ENCODE measurements at regions not wholly inside any gene's neighbourhood (a gene's known extent, or its start where the extent isn't known, plus 50 kb on each side); places are given as distances from the start of the nearest gene placed in this dataset.

- H3K36me3 ChIP-seq, result no peaks in the 10 kb centered on the region
- no peak for TF ChIP-seq CTCF (IDR thresholded peaks at IDR 0.05; ENCODE audit: low read depth, low read length)
- no peaks in the 10 kb centered on the region for H3K4me1 ChIP-seq
- H3K9me3 ChIP-seq, result no peaks in the 10 kb centered on the region
- DNase-seq, result no peak
- H3K27me3 ChIP-seq, result no peaks in the 10 kb centered on the region
- H3K4me3 ChIP-seq (ENCODE audit: low read depth, low read length), result no peak overlapping the region
Observed at GRCh38 chr3:13164893-13165492, 91.8 kb upstream of the IQSEC1 start.

- Histone ChIP-seq H3K9me3 (no peaks in the 10 kb centered on the region), H3K4me3 (ENCODE audit: low read depth, low read length) (no peak overlapping the region), H3K27me3 (no peaks in the 10 kb centered on the region), H3K36me3 (no peaks in the 10 kb centered on the region), H3K4me1 (no peaks in the 10 kb centered on the region)
- DNase-seq, result no peak
- TF ChIP-seq CTCF (IDR thresholded peaks at IDR 0.05; ENCODE audit: low read depth, low read length), result no peak
Observed at GRCh38 chr3:13163848-13164382, 90.7 kb upstream of the IQSEC1 start.

GRCh38 chr3:13162549-13163320 is 89.5 kb upstream of the IQSEC1 start:
- no peak overlapping the region for H3K4me3 ChIP-seq (ENCODE audit: low read depth, low read length)
- no peak for DNase-seq
- no peaks in the 10 kb centered on the region for H3K9me3 ChIP-seq
- H3K4me1 ChIP-seq, result no peaks in the 10 kb centered on the region
- no peak for TF ChIP-seq CTCF (IDR thresholded peaks at IDR 0.05; ENCODE audit: low read depth, low read length)
- no peaks in the 10 kb centered on the region for H3K36me3 ChIP-seq
- no peaks in the 10 kb centered on the region for H3K27me3 ChIP-seq

GRCh38 chr3:13161771-13162535 is 88.7 kb upstream of the IQSEC1 start:
- no peaks in the 10 kb centered on the region for H3K4me1 ChIP-seq
- no peaks in the 10 kb centered on the region for H3K9me3 ChIP-seq
- DNase-seq, result no peak
- H3K27me3 ChIP-seq, result no peaks in the 10 kb centered on the region
- no peak for TF ChIP-seq CTCF (IDR thresholded peaks at IDR 0.05; ENCODE audit: low read depth, low read length)
- no peaks in the 10 kb centered on the region for H3K36me3 ChIP-seq
- no peak overlapping the region for H3K4me3 ChIP-seq (ENCODE audit: low read depth, low read length)

GRCh38 chr3:13161021-13161759 is 88.0 kb upstream of the IQSEC1 start:
- Histone ChIP-seq H3K9me3 (no peaks in the 10 kb centered on the region), H3K4me1 (no peaks in the 10 kb centered on the region), H3K36me3 (no peaks in the 10 kb centered on the region), H3K27me3 (no peaks in the 10 kb centered on the region), H3K4me3 (ENCODE audit: low read depth, low read length) (no peak overlapping the region)
- TF ChIP-seq CTCF (IDR thresholded peaks at IDR 0.05; ENCODE audit: low read depth, low read length), result no peak
- DNase-seq, result no peak
